Dermis microvascular lymphatic vessel endothelial cell (primary cell): ENCODE measurements at regions not wholly inside any gene's neighbourhood (a gene's known extent, or its start where the extent isn't known, plus 50 kb on each side); places are given as distances from the start of the nearest gene placed in this dataset.
"Not testable (repeated sequence)": the region's sequence is repeated elsewhere in the genome, so short reads cannot be mapped to it uniquely, and the experiment has no call there.

Source experiments
- DNase-seq, 2 donors: peaks; one replicate each; pipeline versions ENCODE4 v3.0.0 to v3.0.0-alpha.2; 2010; ENCODE audit warnings: low read depth in 2 of 2

- not testable (repeated sequence) for DNase-seq
These were observed 130.4 kb downstream of the PLCE1 start for GRCh38 chr10:94124147-94124546.

DNA sequence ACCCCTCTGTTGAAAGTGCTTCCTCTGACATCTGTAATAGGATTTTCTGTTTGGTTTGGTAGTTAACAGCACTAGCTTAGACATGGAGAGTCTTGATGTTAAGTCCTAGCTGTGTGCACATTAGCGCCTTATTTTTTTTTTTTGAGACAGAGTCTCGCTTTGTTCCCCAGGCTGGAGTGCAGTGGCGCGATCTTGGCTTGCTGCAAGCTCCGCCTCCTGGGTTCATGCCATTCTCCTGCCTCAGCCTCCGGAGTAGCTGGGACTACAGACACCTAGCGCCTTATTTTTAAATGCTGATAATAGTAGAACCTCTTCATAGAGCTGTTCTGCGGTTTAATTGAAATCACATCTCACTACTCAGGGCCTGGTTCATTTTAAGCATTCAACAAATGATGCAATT, 131.5 kb downstream of the PLCE1 start:
- not testable (repeated sequence) for DNase-seq

- no peak for DNase-seq
These were observed 132.1 kb downstream of the PLCE1 start for GRCh38 chr10:94125856-94126255.

DNA sequence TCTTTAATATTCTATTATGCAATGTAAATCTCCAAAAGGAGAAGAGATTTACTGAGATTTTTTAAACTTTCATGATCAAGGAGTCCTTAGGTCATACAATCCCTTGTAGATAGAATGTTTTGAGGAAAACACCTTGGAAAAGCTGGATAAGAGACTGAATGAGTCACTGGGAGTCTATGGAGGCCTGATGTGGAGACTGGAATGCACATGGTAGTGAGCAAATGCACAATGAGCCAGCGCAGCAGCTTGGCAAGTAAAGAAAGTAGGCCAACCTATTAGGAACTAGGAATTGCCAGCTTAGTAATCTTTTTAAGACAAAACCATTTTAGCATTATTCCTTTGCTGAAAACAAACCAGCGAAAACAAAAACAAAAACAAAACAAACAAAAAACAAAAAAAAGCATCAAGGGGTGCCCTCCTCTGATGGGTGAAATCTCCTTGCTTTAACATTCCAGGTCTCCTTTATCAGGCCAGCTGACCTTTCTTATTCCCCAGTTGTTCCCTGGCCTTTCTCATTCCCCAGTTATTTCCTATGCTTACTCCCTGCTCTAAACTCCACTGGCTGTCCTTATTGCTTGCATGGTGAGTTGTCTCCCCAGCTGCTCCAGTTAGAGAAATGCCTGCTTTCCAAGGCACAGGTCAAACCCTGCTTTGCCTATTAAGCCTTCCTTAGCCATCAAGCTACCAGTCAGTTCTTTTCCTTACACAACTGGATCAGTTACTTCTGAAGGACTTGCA, 135.8 kb downstream of the PLCE1 start:
- no peak for DNase-seq

- no peak for DNase-seq
These were observed 138.2 kb downstream of the PLCE1 start for GRCh38 chr10:94131885-94132284.

- peak; percentile 18 to 64 for DNase-seq
These were observed 139.5 kb downstream of the PLCE1 start for GRCh38 chr10:94133239-94133638.

- no peak for DNase-seq
These were observed 144.0 kb downstream of the PLCE1 start for GRCh38 chr10:94137747-94138146.

- no peak for DNase-seq
These were observed 144.7 kb downstream of the PLCE1 start for GRCh38 chr10:94138391-94138790.

DNA sequence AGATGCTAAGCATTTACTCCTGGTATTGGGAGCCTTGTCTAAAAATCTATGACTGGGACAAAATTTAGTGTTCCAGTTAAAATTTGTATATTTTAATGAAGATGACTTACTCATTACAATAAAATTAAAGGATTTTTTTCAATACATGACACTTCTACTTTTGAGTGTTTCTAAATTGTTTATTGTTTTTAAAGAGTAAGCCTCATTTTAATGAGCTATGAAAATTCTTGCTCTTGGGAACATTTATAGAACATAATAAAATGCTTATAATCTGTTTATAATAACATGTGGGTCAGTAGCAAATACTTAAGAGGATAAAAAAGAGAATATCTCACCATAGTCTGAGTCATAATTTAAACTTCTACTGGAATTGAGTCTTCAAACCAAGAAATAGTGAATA, 149.5 kb downstream of the PLCE1 start:
- no peak for DNase-seq

- DNase-seq = no peak
These were observed 152.6 kb downstream of the PLCE1 start for GRCh38 chr10:94146313-94146712.

- DNase-seq = peak; percentile 29 to 95
These were observed 153.0 kb downstream of the PLCE1 start for GRCh38 chr10:94146746-94147145.

DNA sequence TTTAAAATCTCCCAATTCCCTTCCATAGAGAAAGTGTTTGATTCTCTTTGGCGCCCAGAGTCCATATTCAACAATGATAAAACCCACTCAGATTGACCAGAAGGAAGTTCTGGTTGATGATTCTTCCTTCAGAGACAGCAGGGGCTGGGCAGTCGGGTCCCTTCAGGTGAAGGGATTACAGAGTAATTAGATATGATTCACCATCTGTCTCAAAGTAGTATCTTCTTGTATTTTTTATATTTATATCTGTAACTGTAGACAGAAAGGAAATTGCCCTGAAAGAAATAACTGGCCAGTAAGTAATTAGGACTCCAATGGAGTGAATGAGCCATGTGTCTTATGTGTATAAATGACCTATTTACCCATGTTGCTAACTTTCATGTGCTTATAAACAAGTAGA, 156.0 kb downstream of the PLCE1 start:
- no peak for DNase-seq

- no peak for DNase-seq
These were observed 156.9 kb downstream of the PLCE1 start for GRCh38 chr10:94150541-94151184.

DNA sequence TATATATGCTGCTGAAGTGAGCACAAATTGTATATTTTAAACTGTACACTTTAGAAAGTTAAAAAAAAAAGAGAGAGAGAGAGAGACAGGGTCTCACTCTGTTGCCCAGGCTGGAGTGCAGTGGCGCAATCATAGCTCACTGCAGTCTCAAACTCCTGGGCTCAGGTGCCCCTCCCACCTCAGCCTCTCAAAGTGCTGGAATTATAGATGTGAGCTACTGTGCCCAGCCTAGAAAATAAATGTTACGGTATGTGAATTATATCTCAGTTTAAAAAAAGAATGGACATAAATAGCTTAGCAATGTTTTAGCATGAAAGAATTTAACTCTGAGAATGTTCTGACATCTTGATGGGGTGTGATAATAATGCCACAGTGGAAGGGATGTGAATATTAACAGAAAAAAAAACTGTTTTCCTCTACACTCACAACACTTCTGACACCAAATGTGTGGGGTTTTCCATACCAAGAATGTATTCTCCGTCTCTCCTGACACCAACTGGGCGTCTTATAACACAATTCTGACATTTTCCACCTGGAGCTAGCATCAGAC, 162.1 kb downstream of the PLCE1 start:
- DNase-seq = no peak

DNA sequence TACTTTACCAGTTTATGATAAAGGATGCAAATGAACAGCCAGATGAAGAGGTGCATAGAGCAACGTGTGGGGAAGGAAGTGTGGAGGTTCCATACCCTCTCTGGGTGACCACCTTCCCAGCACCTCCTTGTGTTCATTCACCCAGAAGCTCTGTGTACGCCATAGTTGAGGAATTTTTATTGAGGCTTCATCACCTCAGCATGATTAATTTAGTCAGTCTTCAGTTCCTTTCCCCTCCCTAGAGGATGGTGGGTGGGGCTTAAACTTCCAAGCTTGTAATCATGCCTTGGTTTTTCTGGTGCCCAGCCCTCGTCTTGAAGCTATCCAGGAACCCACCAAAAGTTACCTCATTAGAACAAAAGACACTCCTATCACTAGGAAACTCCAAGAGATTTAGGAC, 162.7 kb downstream of the PLCE1 start:
- no peak for DNase-seq

DNA sequence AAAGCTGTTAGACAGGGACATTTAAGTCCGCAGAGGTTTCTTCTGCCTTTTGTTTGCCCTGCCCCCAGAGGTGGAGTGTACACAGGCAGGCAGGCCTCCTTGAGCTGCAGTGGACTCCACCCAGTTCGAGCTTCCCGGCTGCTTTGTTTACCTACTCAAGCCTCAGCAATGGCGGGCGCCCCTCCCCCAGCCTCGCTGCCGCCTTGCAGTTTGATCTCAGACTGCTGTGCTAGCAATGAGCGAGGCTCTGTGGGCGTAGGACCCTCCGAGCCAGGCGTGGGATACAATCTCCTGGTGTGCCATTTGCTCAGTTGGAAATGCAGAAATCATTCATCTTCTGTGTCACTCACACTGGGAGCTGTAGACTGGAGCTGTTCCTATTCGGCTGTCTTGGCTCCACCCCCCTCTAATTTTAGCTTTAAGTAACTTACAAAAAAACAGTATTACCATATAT, 171.5 kb downstream of the PLCE1 start:
- DNase-seq = not testable (repeated sequence)

GRCh38 chr10:94172332-94172731, 178.6 kb downstream of the PLCE1 start:
- no peak for DNase-seq

DNA sequence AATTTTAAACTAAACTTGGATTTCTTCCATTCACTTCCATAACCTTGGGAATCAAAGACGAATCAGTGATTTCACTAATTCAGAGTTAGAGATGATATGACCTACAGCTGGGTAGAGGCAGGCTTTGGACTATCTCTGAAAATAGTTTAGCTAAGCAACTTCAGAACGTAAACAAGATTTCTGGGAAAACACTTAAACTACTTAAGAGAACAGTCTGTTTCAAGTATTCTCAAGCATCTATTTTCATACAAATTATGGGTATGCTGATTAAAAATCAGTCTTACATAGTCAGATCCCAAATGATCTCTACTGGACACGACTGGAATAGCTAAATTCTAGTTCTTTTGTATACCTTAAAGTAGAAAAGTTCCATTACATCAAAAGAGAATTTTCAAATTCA, 179.9 kb downstream of the PLCE1 start:
- DNase-seq = no peak

GRCh38 chr10:94174838-94175237, 181.1 kb downstream of the PLCE1 start:
- DNase-seq = no peak

- DNase-seq = peak in 1 of 2 donors; percentile 35
These were observed 184.1 kb downstream of the NOC3L start for GRCh38 chr10:94178475-94179253.

DNA sequence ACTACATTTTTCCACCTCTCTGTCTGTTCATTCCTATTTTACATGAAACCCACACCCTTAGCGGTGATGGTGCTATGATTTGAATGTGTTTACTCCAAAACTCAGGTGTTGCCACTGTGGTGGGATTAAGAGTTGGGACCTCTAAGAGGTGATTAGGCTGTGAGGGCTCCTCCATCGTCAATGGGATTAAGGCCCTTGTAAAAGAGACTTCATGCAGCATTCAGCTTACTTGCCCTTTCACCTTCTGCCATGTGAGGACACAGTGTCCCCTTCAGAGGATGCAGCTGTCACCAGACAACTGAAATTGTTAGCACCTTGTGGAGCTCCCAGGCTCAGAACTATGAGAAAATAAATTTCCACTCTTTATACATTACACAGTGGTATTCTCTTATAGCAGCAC, 182.2 kb downstream of the NOC3L start:
- no peak for DNase-seq

DNA sequence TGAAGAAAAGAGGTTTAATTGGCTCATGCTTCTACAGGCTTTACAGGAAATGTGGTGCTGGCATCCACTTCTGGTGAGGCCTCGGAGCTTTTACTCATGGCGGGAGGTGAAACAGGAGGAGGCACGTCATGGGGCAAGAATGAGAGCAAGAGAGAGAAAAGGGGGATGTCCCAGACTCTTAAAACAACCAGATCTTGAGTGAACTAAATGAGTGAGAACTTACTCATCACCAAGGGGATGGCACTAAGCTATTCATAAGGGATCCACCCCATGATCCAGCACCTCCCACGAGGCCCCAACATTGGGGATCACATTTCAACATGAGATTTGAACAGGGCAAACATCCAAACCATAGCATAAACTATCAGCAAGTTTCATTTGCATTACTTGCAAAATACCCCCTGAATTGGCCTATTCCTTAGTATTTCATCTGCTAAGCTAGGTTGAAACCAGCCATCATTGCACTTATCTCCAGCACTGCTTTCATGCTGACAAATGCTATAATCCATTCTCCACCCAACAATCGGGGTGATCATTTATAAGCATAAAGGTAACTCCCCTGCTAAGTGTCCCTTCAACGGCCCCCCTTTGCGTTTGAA, 179.0 kb downstream of the NOC3L start:
- no peak for DNase-seq
